ENCODE measurements at regions not wholly inside any gene's neighbourhood (a gene's known extent, or its start where the extent isn't known, plus 50 kb on each side); places are given as distances from the start of the nearest gene placed in this dataset.
"Not testable (repeated sequence)": the region's sequence is repeated elsewhere in the genome, so short reads cannot be mapped to it uniquely, and the experiment has no call there.

DNA sequence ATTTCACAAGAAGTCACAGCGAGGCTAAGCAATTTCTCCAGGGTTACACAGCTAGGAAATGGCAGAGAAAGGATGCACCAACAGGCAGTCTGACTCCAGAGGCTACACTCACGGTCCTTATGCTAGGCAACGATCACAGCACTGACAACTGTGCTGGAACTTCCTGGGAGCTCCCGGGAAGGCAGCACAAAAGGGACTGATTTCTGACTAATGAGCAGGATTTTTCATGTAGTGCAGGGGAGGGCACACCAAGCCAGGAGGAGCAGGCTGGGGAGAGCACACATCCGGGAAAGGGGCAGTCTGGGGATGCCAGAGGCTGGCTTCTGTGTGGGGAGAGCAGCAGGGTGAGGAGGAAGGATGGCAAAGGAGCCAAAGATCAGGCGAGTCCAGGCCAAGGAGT lies 486.7 kb downstream of the OMA1 start:
- no peak for TF ChIP-seq CTCF (IDR thresholded peaks at IDR 0.05; ENCODE audit: control extremely low read depth, extremely low read depth, low read depth, missing control alignments)
- no peak for DNase-seq (ENCODE audit: extremely low spot score)
- ChIA-PET POLR2A (no interaction called here), CTCF (no interaction called here)

GRCh38 chr1:58058323-58058722 lies 488.2 kb downstream of the OMA1 start:
- POLR2A ChIA-PET: no interaction called here
- CTCF ChIA-PET: no interaction called here
- DNase-seq (ENCODE audit: extremely low spot score): no peak
- no peak for TF ChIP-seq CTCF (IDR thresholded peaks at IDR 0.05; ENCODE audit: control extremely low read depth, extremely low read depth, low read depth, missing control alignments)

DNA sequence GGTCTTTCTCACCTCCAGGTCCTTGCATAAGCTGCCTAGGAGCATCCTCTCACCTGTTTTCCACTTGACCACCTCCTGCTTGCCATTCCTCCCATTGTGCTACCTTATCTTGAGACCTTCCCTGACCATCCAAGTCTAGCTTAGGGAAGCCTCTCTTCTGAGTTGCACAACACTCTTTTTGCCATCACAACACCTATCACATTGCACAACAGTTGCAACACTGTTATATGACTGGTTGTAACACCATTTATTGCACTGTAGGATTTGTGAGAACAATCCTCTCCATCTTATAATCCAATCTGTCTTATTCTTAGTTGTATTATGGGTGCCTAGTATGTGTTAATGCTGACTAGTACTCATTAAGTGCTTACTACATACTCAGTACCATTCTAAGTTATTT lies 488.7 kb downstream of the OMA1 start:
- no peak for DNase-seq (ENCODE audit: extremely low spot score)
- ChIA-PET POLR2A (no interaction called here), CTCF (no interaction called here)
- no peak for TF ChIP-seq CTCF (IDR thresholded peaks at IDR 0.05; ENCODE audit: control extremely low read depth, extremely low read depth, low read depth, missing control alignments)

DNA sequence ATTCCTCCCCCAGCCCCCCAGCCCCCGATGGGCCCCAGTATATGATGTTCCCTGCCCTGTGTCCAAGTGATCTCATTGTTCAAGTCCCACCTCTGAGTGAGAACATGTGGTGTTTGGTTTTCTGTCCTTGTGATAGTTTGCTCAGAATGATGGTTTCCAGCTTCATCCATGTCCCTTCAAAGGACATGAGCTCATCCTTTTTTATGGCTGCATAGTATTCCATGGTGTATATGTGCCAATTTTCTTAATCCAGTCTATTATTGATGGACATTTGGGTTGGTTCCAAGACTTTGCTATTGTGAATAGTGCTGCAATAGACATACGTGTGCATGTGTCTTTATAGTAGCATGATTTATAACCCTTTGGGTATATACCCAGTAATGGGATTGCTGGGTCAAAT lies 495.3 kb downstream of the OMA1 start:
- DNase-seq (ENCODE audit: extremely low spot score); POLR2A ChIA-PET: not testable (repeated sequence)
- CTCF ChIA-PET: interaction anchor here (1.0 kb wide), 1 partner anchor 9 kb away, joined by 3 read pairs; no protein-coding TSS in a partner anchor

- peak; percentile 54 for DNase-seq (ENCODE audit: extremely low spot score)
- ChIA-PET CTCF (interaction anchor here (0.8 to 2.2 kb wide), 12 partner anchors 9 to 1217 kb away, joined by 3 to 15 read pairs (median 4); no protein-coding TSS in a partner anchor), POLR2A (no interaction called here)
- peak; percentile 66 for TF ChIP-seq CTCF (IDR thresholded peaks at IDR 0.05; ENCODE audit: control extremely low read depth, extremely low read depth, low read depth, missing control alignments)
Observed at GRCh38 chr1:58047265-58047858, 499.2 kb downstream of the OMA1 start.

GRCh38 chr1:58045094-58045705 lies 501.3 kb downstream of the OMA1 start:
- DNase-seq (ENCODE audit: extremely low spot score): no peak
- ChIA-PET POLR2A (no interaction called here), CTCF (interaction anchor here (1.2 to 2.2 kb wide), 3 partner anchors 10 to 1214 kb away, joined by 3 to 15 read pairs (median 3); no protein-coding TSS in a partner anchor)
- no peak for TF ChIP-seq CTCF (IDR thresholded peaks at IDR 0.05; ENCODE audit: control extremely low read depth, extremely low read depth, low read depth, missing control alignments)

DNA sequence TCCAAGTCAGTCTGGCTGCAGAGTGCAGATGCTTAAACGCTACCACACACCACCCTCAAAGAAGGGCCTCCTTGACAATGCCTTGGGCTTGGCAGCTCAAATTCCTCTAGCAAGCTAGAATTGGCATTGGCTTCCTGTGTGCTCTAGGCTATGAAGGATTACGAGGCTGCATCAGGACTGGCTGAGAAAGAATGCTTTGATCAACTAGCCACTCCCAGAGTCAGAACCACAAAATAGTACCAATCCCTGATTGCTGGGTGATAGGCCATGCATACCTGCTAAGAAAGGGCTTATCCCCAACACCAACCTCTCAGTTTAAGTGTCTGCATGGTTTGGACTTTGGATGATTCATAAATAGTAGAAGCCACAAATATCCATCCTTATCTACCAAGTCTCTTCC lies 504.9 kb downstream of the OMA1 start:
- ChIA-PET POLR2A (no interaction called here), CTCF (interaction anchor here (1.8 kb wide), 1 partner anchor 10 kb away, joined by 4 read pairs; no protein-coding TSS in a partner anchor)
- TF ChIP-seq CTCF (IDR thresholded peaks at IDR 0.05; ENCODE audit: control extremely low read depth, extremely low read depth, low read depth, missing control alignments): no peak
- no peak for DNase-seq (ENCODE audit: extremely low spot score)

Measured in GM10248 (cell line).